Lower lobe of right lung (tissue), 2 donors: ENCODE measurements at regions not wholly inside any gene's neighbourhood (a gene's known extent, or its start where the extent isn't known, plus 50 kb on each side); places are given as distances from the start of the nearest gene placed in this dataset.
"Not testable (repeated sequence)": the region's sequence is repeated elsewhere in the genome, so short reads cannot be mapped to it uniquely, and the experiment has no call there.

ENCODE experiments used
- ATAC-seq, 2 donors: fragments of 200-7000 bp; cut with Tn5 transposase; one replicate each; pipeline ENCODE4 v1.9.1; 2020 to 2022; ENCODE audit warnings: mild to moderate bottlenecking in 2 of 2, moderate library complexity in 2 of 2
- DNase-seq: peaks from one replicate; pipeline ENCODE4 v3.0.0-alpha.2; 2020
- H3K27ac ChIP-seq: fragments of 200-600 bp; one replicate; pipeline ENCODE4 v1.8.0; 2022
- H3K27me3 ChIP-seq: fragments of 200-600 bp; one replicate; pipeline ENCODE4 v1.8.0; 2022; ENCODE audit warnings: low read depth
- H3K36me3 ChIP-seq: fragments of 200-600 bp; one replicate; pipeline ENCODE4 v1.8.0; 2022; ENCODE audit warnings: mild to moderate bottlenecking
- H3K4me1 ChIP-seq: fragments of 200-600 bp; one replicate; pipeline ENCODE4 v1.8.0; 2022
- H3K4me3 ChIP-seq: fragments of 200-600 bp; one replicate; pipeline ENCODE4 v1.8.0; 2022; ENCODE audit warnings: mild to moderate bottlenecking
- H3K9me3 ChIP-seq: fragments of 200-600 bp; one replicate; pipeline ENCODE4 v1.8.0; 2022
- intact Hi-C: fragments of 100-400 bp; cut with DNase I; formaldehyde crosslinking; loops from one replicate; pipeline ENCODE4 v1.11.0; 2022
- TF ChIP-seq, protein P1 (sequence below): fragments of 200-600 bp; IDR thresholded peaks from one replicate; pipeline ENCODE4 v1.8.0; 2022; ENCODE audit warnings: antibody characterized with exemption, mild to moderate bottlenecking
- donor health status: DM: no; HTN: yes; CAD: no; lungs with severe emphysema.

DNA sequence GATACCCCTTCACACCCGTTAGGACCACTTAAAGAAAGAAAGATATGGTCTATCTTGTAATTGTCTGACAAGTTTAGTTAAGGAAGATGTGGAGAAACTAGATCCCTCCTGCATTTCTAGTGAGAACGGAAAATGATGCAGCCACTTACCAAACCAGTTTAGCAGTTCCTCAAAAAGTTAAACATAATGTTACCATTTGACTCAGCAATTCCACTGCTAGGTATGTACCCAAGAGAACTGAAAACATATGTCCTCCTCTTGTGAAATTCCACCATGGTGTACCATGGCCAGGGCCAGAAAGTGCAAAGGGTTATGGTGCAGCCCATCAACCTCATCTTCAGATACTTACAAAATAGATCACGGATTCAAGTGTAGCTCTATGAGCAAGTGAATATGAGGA, 79.0 kb upstream of the ID2 start:
- H3K27me3 ChIP-seq: no peaks in the 10 kb centered on the region
- ATAC-seq: peak; percentile 46 to 51

DNA sequence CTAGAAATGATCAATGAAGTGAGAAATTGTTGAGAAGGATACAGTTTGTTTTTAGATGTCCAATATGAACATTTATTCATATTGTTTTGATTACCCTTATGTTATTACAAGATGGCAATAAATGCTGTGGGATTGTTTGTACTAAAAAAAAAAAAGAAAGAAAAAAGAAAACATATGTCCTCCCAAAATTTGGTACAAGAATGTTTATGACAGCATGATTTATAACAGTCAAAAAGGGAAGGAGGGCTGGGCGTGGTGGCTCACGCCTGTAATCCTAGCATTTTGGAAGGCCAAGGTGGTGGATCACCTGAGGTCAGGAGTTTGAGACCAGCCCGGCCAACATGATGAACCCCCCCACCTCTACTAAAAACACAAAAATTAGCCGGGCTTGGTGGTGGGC, 78.5 kb upstream of the ID2 start:
- H3K4me3 ChIP-seq, intact Hi-C loops, H3K36me3 ChIP-seq, ATAC-seq, H3K9me3 ChIP-seq, H3K27me3 ChIP-seq, H3K4me1 ChIP-seq, H3K27ac ChIP-seq: not testable (repeated sequence)
- peak; percentile 10 for DNase-seq

More for the DNA sequence above, 79.0 kb upstream of the ID2 start:
- H3K9me3 ChIP-seq: no peaks in the 10 kb centered on the region
- no peak overlapping the region for H3K27ac ChIP-seq
- TF ChIP-seq, protein P1, sequence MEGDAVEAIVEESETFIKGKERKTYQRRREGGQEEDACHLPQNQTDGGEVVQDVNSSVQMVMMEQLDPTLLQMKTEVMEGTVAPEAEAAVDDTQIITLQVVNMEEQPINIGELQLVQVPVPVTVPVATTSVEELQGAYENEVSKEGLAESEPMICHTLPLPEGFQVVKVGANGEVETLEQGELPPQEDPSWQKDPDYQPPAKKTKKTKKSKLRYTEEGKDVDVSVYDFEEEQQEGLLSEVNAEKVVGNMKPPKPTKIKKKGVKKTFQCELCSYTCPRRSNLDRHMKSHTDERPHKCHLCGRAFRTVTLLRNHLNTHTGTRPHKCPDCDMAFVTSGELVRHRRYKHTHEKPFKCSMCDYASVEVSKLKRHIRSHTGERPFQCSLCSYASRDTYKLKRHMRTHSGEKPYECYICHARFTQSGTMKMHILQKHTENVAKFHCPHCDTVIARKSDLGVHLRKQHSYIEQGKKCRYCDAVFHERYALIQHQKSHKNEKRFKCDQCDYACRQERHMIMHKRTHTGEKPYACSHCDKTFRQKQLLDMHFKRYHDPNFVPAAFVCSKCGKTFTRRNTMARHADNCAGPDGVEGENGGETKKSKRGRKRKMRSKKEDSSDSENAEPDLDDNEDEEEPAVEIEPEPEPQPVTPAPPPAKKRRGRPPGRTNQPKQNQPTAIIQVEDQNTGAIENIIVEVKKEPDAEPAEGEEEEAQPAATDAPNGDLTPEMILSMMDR: no peak
- intact Hi-C loops: no loop called here
- H3K36me3 ChIP-seq: no peaks in the 10 kb centered on the region
- H3K4me3 ChIP-seq: no peak overlapping the region
- DNase-seq: peak; percentile 36
- no peaks in the 10 kb centered on the region for H3K4me1 ChIP-seq

DNA sequence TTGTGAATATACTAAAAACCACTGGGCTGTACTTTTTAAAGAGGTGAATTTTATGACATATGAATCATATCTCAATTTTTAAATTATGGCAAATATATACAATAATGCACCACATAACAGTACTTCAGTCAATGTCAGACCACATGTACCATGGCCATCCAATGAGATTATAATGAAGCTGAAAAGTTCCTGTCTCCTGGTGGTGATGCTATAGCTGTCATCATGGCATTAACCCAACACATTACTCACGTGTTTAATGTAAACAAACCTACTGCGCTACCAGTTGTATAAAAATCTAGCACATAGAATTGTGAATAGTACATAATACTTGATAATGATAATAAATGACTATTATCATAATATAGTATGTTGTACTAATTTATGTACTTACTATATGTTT, 77.6 kb upstream of the ID2 start:
- no peak overlapping the region for H3K4me3 ChIP-seq
- H3K4me1 ChIP-seq: no peaks in the 10 kb centered on the region
- H3K27me3 ChIP-seq: no peaks in the 10 kb centered on the region
- DNase-seq: no peak
- ATAC-seq: no peak
- no peak overlapping the region for H3K27ac ChIP-seq
- no peaks in the 10 kb centered on the region for H3K36me3 ChIP-seq
- no peaks in the 10 kb centered on the region for H3K9me3 ChIP-seq
- TF ChIP-seq, protein P1: no peak
- intact Hi-C loops: no loop called here

DNA sequence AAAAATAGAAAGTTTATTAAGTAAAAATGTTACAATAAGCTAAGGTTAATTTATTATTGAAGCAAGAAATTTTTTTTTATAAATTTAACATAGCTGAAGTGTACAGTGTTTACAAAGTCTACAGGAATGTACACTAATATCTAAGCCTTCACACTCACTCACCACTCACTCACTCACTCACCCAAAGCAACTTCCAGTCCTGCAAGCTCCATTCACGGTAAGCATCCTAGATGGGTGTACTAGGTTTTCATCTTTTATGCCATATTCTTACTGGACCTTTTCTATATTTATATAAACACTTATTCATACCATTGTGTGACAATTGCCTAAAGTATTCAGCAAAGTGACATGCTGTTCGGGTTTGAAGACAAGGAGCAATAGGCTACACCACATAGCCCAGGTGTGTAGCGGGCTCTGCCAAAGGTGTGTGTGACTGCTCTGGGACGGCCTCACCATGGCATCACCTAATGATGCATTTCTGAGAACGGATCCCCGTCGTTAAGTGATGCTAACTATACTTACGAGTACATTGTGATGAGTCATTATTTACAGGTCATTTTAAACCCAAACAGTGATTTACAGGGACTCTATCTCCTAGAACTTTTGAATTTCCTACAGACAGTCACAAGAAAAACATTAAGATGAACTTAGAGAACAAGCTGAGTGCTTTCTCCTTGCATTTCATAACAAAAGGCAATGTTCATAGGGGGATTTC, 76.3 kb upstream of the ID2 start:
- peak; percentile 14 for DNase-seq
- TF ChIP-seq, protein P1: no peak

DNA sequence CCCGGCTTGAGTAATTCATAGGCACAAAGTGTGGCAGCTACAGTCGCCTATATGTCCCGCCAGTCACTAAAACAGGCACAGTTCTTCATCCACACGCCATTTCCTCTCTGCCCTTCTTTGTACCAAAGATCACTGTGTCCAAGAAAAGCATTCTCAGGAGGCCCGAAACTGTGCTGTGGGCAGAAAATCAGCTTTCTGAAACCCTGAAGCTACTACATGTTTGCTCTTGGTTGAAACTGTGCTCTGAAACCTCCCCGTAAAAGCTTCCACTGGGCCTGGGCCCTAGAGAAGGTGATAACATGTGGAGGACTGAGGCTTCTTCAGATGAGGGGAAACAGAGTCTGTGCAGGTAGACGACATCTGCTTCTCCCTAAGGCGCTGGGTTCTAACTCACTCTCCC, 75.6 kb upstream of the ID2 start:
- Histone ChIP-seq H3K36me3 (no peaks in the 10 kb centered on the region), H3K27me3 (no peaks in the 10 kb centered on the region), H3K9me3 (no peaks in the 10 kb centered on the region), H3K4me3 (no peak overlapping the region), H3K27ac (no peak overlapping the region), H3K4me1 (no peaks in the 10 kb centered on the region)
- TF ChIP-seq, protein P1: no peak
- intact Hi-C loops: no loop called here
- ATAC-seq: no peak
- DNase-seq: no peak

More for the DNA sequence above, 76.3 kb upstream of the ID2 start:
- Histone ChIP-seq H3K4me3 (no peak overlapping the region), H3K36me3 (no peaks in the 10 kb centered on the region), H3K27ac (no peak overlapping the region), H3K4me1 (no peaks in the 10 kb centered on the region), H3K27me3 (no peaks in the 10 kb centered on the region), H3K9me3 (no peaks in the 10 kb centered on the region)
- intact Hi-C loops: no loop called here
- no peak for ATAC-seq

DNA sequence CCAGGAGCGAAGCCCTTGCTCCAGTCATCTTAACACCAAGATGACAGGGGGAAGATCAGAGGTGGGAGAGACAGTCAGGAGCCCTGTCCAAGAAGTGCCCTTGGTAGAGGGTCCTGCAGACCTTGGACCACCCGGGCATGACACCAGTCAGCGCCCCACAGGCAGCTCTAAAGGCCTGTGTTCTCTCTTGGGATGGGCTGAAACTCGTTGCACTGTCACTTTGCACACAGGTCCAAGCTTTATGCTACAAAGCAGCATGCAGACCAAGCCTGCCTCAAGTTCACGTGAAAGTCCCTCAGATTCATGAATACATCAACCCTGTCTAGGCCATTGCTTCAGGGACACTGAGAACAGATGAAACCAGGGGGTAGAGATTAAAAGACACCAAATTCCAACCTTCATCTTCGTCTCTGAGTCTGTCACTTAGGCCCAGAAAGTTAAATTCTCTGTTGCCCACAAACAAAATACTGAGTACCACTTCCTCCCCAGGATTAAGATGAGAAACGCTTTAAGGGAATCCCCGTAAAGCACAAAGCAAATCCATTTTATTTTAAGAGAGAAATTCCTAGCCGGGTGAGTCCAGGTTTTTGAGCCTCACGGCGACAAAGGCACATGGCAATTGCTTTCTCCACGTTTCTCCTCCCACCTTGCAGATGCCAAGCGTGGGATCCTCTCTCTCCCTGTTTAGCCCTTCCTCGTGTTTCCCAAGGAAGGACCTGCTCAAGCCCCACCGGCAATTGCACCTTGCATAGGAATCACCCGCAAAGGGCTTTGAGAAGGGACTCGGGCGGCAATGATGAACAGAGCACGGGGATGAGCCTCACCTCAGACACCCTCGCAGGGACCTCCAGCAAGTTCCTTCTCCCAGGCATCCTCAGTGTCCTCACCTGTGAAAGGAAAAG, 75.0 kb upstream of the ID2 start:
- intact Hi-C loops: no loop called here
- no peak for ATAC-seq
- peak; percentile 21 for DNase-seq
- H3K27ac ChIP-seq: no peak overlapping the region
- H3K4me3 ChIP-seq: no peak overlapping the region
- no peaks in the 10 kb centered on the region for H3K36me3 ChIP-seq
- no peaks in the 10 kb centered on the region for H3K9me3 ChIP-seq
- H3K27me3 ChIP-seq: no peaks in the 10 kb centered on the region
- TF ChIP-seq, protein P1: no peak
- H3K4me1 ChIP-seq: no peaks in the 10 kb centered on the region
